ENCODE measurements at regions not wholly inside any gene's neighbourhood (a gene's known extent, or its start where the extent isn't known, plus 50 kb on each side); places are given as distances from the start of the nearest gene placed in this dataset.

DNA sequence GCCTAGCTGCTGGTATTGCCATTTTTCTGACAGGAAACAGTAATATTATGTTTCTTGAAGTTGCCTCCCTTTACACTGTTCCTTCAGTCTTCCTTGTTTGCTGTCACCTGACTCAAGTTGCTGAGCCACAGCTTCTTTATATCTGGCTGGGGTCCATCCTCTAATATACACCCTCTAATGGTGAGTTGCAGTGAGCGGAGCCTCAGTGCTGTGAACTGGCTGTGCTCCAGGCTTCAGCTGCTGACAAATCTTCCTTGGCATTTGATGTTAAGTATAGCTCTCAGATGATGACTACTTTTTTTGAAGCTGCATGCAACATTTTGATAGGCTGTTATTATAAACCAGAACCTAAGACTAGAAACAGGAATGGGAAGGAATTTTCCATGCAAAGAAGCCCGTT, 366.7 kb downstream of the NUP35 start:
- no peaks in the 10 kb centered on the region for H3K27me3 Mint-ChIP-seq (ENCODE audit: insufficient read depth, unreplicated experiment)
- no peaks in the 10 kb centered on the region for H3K36me3 Mint-ChIP-seq (ENCODE audit: insufficient read depth, unreplicated experiment)

GRCh38 chr2:183493040-183493439, 368.8 kb downstream of the NUP35 start:
- BruUV-seq (replicated peaks), result no TSS peak

More for the DNA sequence above, 366.7 kb downstream of the NUP35 start:
- ChIA-PET POLR2A (interaction anchor here (0.6 kb wide), 1 partner anchor 37 kb away, joined by 3 read pairs; no protein-coding TSS in a partner anchor), CTCF (interaction anchor here (0.7 to 0.8 kb wide), 2 partner anchors 242 to 988 kb away, joined by 3 read pairs; no protein-coding TSS in a partner anchor)
- TF ChIP-seq, protein P1, sequence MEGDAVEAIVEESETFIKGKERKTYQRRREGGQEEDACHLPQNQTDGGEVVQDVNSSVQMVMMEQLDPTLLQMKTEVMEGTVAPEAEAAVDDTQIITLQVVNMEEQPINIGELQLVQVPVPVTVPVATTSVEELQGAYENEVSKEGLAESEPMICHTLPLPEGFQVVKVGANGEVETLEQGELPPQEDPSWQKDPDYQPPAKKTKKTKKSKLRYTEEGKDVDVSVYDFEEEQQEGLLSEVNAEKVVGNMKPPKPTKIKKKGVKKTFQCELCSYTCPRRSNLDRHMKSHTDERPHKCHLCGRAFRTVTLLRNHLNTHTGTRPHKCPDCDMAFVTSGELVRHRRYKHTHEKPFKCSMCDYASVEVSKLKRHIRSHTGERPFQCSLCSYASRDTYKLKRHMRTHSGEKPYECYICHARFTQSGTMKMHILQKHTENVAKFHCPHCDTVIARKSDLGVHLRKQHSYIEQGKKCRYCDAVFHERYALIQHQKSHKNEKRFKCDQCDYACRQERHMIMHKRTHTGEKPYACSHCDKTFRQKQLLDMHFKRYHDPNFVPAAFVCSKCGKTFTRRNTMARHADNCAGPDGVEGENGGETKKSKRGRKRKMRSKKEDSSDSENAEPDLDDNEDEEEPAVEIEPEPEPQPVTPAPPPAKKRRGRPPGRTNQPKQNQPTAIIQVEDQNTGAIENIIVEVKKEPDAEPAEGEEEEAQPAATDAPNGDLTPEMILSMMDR (IDR thresholded peaks at IDR 0.05; ENCODE audit: unreplicated experiment), result no peak
- Mint-ChIP-seq H3K27ac (ENCODE audit: low read depth, unreplicated experiment) (no peak overlapping the region), H3K4me1 (ENCODE audit: insufficient read depth, unreplicated experiment) (peaks cover 10% of the 10 kb centered on the region), H3K4me3 (ENCODE audit: unreplicated experiment) (no peak overlapping the region), H3K9me3 (ENCODE audit: unreplicated experiment) (no peaks in the 10 kb centered on the region)
- BruUV-seq (replicated peaks), result no TSS peak
- intact Hi-C loops (cut with micrococcal nuclease), result no loop called here
- peak; percentile 59 for DNase-seq (ENCODE audit: unreplicated experiment)

DNA sequence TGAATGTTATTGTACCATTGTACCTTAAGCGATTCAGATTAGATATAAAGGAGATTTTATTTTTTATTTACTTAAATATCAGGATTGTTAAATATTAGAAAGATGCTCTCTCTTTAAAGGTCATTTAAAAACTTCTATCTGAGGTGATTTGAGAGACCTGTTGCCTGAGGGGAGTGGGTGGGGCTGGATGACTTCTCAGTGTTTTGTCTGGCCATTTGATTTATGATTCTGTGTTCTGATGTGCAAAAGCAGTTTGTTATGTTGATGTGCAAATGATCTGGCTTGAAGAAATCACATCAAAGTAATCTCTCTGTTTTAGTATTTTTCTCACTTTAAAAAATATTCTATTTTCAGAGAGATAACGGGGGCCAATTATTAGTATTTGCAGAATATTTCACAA, 370.8 kb downstream of the NUP35 start:
- no TSS peak for BruUV-seq (replicated peaks)
- intact Hi-C loops (cut with micrococcal nuclease), result no loop called here
- no peaks in the 10 kb centered on the region for H3K36me3 Mint-ChIP-seq (ENCODE audit: insufficient read depth, unreplicated experiment)
- no peaks in the 10 kb centered on the region for H3K27me3 Mint-ChIP-seq (ENCODE audit: insufficient read depth, unreplicated experiment)
- H3K9me3 Mint-ChIP-seq (ENCODE audit: unreplicated experiment), result no peaks in the 10 kb centered on the region
- no peak for DNase-seq (ENCODE audit: unreplicated experiment)
- no peak overlapping the region for H3K27ac Mint-ChIP-seq (ENCODE audit: low read depth, unreplicated experiment)
- CTCF ChIA-PET, result interaction anchor here (0.7 to 1.1 kb wide), 2 partner anchors 25 to 32 kb away, joined by 3 to 4 read pairs; no protein-coding TSS in a partner anchor
- TF ChIP-seq, protein P1 (IDR thresholded peaks at IDR 0.05; ENCODE audit: unreplicated experiment), result no peak
- POLR2A ChIA-PET, result no interaction called here
- H3K4me1 Mint-ChIP-seq (ENCODE audit: insufficient read depth, unreplicated experiment), result peaks cover 12% of the 10 kb centered on the region
- H3K4me3 Mint-ChIP-seq (ENCODE audit: unreplicated experiment), result no peak overlapping the region

More at GRCh38 chr2:183493040-183493439, 368.8 kb downstream of the NUP35 start:
- TF ChIP-seq, protein P1 (IDR thresholded peaks at IDR 0.05; ENCODE audit: unreplicated experiment), result no peak
- H3K4me3 Mint-ChIP-seq (ENCODE audit: unreplicated experiment), result no peak overlapping the region
- no peak for DNase-seq (ENCODE audit: unreplicated experiment)
- H3K4me1 Mint-ChIP-seq (ENCODE audit: insufficient read depth, unreplicated experiment), result peaks cover 12% of the 10 kb centered on the region
- no peaks in the 10 kb centered on the region for H3K36me3 Mint-ChIP-seq (ENCODE audit: insufficient read depth, unreplicated experiment)
- POLR2A ChIA-PET, result no interaction called here
- H3K9me3 Mint-ChIP-seq (ENCODE audit: unreplicated experiment), result no peaks in the 10 kb centered on the region
- no peak overlapping the region for H3K27ac Mint-ChIP-seq (ENCODE audit: low read depth, unreplicated experiment)
- CTCF ChIA-PET, result interaction anchor here (0.7 kb wide), 1 partner anchor 11 kb away, joined by 3 read pairs; no protein-coding TSS in a partner anchor
- H3K27me3 Mint-ChIP-seq (ENCODE audit: insufficient read depth, unreplicated experiment), result no peaks in the 10 kb centered on the region
- intact Hi-C loops (cut with micrococcal nuclease), result no loop called here

GRCh38 chr2:183495589-183496267, 371.5 kb downstream of the NUP35 start:
- BruUV-seq (replicated peaks), result no TSS peak
- Mint-ChIP-seq H3K27ac (ENCODE audit: low read depth, unreplicated experiment) (no peak overlapping the region), H3K4me1 (ENCODE audit: insufficient read depth, unreplicated experiment) (peaks cover 11% of the 10 kb centered on the region), H3K27me3 (ENCODE audit: insufficient read depth, unreplicated experiment) (no peaks in the 10 kb centered on the region), H3K36me3 (ENCODE audit: insufficient read depth, unreplicated experiment) (no peaks in the 10 kb centered on the region), H3K9me3 (ENCODE audit: unreplicated experiment) (no peaks in the 10 kb centered on the region), H3K4me3 (ENCODE audit: unreplicated experiment) (no peak overlapping the region)
- ChIA-PET CTCF (interaction anchor here (0.6 to 1.2 kb wide), 4 partner anchors 9 to 136 kb away, joined by 3 to 4 read pairs (median 3); no protein-coding TSS in a partner anchor), POLR2A (no interaction called here)
- no peak for DNase-seq (ENCODE audit: unreplicated experiment)
- TF ChIP-seq, protein P1 (IDR thresholded peaks at IDR 0.05; ENCODE audit: unreplicated experiment), result no peak
- intact Hi-C loops (cut with micrococcal nuclease), result no loop called here

Measured in MCF 10A (cell line).